Right lobe of liver (tissue), 4 donors: ENCODE measurements at regions not wholly inside any gene's neighbourhood (a gene's known extent, or its start where the extent isn't known, plus 50 kb on each side); places are given as distances from the start of the nearest gene placed in this dataset.

ENCODE experiments used
- POLR2A ChIP-seq: fragments of 450-650 bp; IDR thresholded peaks from one replicate; pipeline ENCODE4 v1.6.1; 2017; ENCODE audit warnings: antibody characterized with exemption, mild to moderate bottlenecking
- TF ChIP-seq, protein P1 (sequence below), 4 donors: fragments of 200-600 bp in 3 of 4; fragments of 450-650 bp in 1 of 4; IDR thresholded peaks; one replicate each; pipeline versions ENCODE4 v1.5.1 to v1.8.0; 2016 to 2022; ENCODE audit warnings: antibody characterized with exemption in 4 of 4, mild to moderate bottlenecking in 2 of 4
- donor health status: DM: no; HTN: no; CAD: no.
- donor health status: DM: no; HTN: no; CAD: no.
- donor health status: DM: no; HTN: yes; CAD: no.

DNA sequence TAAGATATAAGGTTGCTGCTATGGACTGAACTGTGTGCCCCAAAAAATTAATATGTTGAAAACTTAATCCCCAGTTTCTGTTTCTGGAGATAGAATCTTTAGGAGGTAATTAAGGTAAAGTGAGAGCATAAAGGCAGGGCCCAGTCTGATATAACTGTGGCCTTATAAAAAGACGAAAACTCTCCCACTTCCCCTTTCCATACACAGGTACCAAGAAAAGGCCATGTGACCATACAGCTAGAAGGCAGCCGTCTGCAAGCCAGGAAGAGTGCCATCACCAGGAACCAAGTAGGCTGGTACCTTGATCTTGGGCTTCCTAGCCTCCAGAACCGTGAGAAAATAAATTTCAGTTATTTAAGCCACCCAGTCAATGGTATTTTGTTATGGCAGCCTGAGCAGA, 550.3 kb downstream of the SMARCA1 start:
- TF ChIP-seq, protein P1, sequence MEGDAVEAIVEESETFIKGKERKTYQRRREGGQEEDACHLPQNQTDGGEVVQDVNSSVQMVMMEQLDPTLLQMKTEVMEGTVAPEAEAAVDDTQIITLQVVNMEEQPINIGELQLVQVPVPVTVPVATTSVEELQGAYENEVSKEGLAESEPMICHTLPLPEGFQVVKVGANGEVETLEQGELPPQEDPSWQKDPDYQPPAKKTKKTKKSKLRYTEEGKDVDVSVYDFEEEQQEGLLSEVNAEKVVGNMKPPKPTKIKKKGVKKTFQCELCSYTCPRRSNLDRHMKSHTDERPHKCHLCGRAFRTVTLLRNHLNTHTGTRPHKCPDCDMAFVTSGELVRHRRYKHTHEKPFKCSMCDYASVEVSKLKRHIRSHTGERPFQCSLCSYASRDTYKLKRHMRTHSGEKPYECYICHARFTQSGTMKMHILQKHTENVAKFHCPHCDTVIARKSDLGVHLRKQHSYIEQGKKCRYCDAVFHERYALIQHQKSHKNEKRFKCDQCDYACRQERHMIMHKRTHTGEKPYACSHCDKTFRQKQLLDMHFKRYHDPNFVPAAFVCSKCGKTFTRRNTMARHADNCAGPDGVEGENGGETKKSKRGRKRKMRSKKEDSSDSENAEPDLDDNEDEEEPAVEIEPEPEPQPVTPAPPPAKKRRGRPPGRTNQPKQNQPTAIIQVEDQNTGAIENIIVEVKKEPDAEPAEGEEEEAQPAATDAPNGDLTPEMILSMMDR (IDR thresholded peaks at IDR 0.05): no peak
- no peak for TF ChIP-seq POLR2A
